Stimulated activated CD4-positive, alpha-beta T cell treated with anti-CD3 and anti-CD28 coated beads, TNF-alpha, amount 100 ng/mL, for 4 hours (primary cell): ENCODE measurements at regions not wholly inside any gene's neighbourhood (a gene's known extent, or its start where the extent isn't known, plus 50 kb on each side); places are given as distances from the start of the nearest gene placed in this dataset.

ENCODE experiments used
- DNase-seq, 3 experiments: peaks; one replicate each; pipeline ENCODE4 v3.0.0-alpha.2; 2020; ENCODE audit warnings: low read depth in 3 of 3

DNA sequence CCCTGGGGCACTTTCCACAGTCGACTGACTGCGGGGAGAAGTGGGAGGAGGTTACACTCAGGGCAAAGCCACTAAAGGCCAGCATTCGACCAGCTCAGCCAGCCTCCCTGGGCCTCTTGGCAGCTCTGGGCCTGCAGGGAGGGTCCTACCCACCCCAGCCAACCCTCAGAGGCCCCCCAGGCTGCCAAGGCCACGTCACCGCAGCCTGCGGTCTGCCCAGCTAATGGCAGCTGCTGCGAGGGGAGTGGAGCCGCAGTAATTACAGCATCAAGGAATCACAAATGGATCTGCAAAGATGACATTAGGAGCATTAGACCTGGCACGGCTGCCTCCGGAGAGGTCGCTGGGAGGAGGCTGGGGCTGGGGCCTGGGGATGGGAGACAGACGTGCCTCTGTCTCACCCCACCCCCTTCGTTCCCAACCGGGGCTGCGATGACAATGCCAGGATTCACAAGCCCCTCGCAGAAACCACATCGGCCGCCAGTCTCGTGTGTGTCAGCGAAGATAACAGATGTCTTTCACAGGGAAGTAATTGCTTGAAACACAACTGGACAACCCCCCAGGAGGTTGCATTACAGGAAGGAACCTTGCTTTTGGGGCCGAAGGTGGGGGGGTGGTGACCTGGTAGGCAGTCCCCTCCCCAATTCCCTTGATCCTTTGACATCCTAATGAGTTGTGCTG lies 367.6 kb downstream of the BCOR start:
- DNase-seq: no peak

- DNase-seq: peak in 2 of 3 experiments; percentile 14 to 35
Observed at GRCh38 chrX:39730662-39731329, 367.0 kb downstream of the BCOR start.

GRCh38 chrX:39731330-39731667 lies 366.5 kb downstream of the BCOR start:
- no peak for DNase-seq

DNA sequence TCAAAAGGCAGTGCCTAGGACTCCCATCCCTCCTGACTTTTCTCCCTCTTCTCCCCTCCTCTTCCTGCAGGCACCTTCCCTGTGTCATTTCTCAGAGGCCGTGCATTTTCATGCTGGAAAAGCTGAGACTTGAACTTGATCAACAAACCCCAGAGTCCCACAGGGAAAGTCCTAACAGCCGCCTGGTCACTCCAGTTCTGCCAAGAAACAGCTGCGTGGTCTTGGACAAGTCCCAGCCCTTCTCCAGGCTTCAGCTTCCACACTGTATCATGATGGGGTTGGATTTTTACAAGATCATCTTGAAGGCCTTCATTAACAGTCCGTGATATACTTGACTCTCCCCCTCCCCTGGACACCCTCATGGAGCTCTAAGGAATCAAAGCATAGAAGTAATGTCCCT lies 366.0 kb downstream of the BCOR start:
- no peak for DNase-seq

DNA sequence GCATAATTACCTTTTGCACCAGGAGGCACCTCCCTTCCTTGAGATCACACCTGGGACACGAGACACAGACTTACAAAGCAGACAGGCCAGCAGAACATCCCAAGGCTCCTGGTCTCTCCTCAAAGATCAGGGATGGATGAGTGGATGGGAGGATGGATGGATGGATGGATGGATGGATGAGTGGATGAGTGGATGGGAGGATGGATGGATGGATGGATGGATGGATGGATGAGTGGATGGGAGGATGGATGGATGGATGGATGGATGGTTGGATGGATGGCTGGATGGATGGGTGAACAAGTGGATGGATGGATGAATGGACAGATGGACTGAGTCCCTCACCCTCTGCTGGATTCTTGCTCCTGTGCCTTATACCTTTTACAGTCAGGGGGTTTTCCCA lies 364.0 kb downstream of the BCOR start:
- no peak for DNase-seq

DNA sequence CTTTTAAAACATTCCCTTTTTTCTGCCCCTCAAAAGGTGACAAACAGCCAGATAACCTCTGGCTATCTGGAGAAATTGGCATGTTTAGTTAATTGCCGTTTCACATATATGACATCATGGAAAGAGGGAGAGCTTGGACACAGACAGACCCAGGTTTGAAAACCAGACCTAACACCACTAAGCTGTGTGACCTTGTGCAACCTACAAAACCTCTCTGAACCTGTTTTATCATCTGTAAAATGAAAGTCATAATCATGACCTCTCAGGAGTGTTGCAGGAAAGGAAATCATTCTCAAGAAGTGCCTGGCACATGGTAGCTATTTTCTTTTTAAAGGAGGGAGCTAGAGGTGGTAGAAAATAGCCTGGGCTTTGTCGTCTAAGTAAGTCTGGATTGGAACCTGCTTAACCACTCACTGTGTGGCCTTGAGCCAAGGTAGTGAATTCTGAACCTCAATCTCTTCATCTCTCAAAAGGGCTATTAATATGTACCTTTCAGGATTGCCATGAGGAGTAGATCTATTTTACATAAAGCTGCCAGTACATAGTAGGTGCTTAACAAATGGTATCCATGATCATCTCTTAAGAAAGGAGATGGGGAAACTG lies 363.5 kb downstream of the BCOR start:
- DNase-seq: no peak

DNA sequence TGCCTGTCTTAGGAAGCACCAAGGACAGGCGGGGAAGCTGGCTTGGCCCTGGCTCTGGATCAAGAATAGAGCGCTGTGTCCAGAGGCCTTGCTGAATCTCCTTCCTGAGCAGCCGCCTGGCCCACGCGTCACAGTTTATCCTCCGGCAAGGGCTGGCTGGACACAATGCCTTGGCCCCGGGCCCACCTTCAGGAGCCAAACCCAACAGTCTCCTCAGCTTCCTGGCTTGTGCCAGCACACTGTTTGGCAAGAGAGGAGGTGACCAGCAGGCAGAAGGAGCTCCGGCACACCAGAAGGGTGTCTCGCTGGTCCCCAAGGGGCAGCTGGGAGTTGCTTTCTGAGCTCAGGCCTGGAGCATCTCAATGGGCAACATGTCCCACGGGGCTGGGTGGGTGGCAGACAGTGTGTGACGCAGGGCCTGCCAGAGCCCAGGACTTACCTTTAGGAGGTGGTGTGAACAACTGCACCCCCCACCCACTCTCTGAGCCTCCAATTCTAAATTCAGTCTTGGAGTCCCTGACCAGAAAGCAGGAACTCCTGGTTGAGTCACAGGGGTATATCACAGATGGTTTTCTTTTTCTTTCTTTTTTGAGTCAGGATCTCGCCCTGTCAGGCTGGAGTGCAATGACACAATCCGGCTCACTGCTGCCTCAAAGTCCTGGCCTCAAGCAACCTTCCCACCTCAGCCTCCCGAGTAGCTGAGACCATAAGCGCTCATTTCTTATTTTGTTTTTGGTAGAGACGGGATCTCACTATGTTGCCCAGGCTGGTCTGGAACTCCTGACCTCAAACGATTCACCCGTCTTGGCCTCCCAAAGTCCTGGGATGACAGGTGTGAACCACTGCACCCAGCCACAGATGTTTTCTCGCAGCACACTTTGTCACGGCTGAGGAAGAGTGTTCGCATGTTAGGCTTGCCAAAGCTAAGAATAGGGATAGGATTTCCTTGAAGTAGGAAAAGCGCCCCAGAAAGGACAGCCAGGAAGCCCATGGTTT lies 361.2 kb downstream of the BCOR start:
- no peak for DNase-seq

- DNase-seq: no peak
Observed at GRCh38 chrX:39739585-39739984, 358.2 kb downstream of the BCOR start.

DNA sequence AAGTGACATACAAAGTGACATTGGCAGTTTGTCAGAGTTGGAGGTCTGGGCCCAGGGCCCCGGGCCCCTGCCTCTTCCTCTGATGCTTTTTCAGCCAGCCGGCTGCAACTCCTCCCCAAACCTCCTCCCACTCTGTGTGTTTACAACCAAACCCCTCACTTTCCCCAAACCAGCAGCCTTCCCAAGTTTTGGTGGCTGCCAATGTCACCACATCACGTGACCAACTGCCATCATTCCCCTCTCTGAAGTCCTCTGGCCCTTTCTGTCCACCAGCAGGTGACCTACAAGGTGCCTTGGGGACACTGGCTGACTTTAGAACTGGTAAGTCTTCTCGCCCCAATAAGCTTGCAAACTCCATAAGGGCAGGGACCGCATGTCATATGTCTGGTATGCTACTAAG lies 357.7 kb downstream of the BCOR start:
- DNase-seq: no peak

DNA sequence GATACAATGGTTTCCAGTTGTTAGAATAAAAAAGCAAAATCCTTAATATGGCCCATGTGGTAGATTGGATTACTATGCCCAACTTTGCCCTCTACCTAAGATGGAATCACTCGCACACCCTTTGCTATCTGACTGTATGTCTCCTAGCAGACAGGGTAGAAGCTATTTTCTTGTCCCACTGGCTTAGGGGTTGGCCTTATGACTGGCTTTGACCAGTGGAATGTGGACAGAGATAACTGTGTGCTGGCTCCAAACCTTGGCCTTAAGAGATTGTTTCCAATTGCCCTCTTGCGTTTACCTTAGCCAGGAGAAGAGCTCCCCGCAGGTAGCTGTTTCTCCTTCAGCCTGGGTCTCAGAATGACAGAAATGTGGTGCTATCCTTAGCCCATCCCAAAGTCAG lies 355.9 kb downstream of the BCOR start:
- DNase-seq: no peak

- no peak for DNase-seq
Observed at GRCh38 chrX:39745818-39746217, 351.9 kb downstream of the BCOR start.

- DNase-seq: no peak
Observed at GRCh38 chrX:39749135-39749534, 348.6 kb downstream of the BCOR start.

DNA sequence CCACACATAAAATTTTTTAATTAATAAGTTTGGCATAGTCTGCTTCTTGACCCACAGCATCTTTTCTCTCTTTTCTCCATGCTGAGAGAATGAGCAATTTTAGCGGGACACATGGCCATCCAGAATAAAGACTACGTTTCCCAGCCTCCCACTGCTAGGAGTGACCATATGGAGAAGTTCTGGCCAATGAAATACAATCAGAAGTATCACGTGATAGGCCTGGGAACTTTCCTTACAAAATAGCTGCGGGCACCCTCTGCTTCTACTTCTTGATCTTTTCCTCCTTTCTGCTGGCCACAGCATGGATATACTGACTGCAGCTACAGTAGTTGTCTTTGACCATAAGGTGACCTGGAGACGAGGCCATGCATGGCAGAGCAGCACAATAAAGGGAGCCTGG lies 348.0 kb downstream of the BCOR start:
- DNase-seq: no peak

DNA sequence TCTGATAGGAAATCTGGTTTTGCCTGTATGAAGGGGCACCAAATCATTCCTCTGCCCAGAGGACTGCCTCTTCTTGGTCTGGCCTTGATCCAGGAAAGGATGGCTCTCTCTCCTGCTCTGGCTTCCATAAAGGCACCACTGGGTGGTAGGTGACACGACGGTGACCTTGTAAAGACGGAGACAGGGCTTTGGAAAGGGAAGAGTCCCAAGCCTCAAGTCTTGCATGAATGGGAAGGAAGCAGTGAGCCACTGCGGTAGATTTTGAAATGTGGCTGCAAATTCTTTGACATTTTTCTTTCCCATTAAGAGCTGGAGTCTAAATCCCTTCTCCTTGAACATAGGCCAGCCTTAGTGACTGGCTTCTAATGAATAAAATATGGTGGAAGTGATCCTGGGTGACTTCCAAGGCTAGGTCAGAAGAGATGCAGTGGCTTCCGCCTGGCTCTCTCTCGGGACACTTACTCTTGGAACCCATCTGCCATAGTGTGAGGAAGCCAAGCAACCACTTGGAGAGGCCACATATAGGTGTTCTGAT lies 347.4 kb downstream of the BCOR start:
- DNase-seq: no peak

DNA sequence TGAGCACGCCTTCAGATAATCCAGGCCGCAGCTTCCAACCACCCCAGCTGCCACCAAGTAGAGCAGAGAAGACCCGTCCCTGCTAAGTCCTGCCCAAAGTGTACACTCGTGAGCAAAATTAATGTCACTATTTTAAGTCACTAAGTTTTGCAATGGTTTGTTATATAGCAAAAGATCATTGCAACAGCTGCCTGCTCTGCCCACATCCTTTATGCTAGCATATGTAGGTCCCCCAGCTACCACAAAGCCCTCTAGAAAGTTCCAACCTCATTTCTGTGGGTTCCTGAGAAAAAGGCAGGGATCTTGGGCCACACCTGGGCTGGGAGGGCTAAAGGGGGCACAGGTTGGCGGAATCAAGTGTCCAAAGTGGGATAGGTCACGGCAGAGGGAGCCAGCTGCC lies 346.9 kb downstream of the BCOR start:
- DNase-seq: no peak

GRCh38 chrX:39752815-39753214 lies 344.9 kb downstream of the BCOR start:
- no peak for DNase-seq

DNA sequence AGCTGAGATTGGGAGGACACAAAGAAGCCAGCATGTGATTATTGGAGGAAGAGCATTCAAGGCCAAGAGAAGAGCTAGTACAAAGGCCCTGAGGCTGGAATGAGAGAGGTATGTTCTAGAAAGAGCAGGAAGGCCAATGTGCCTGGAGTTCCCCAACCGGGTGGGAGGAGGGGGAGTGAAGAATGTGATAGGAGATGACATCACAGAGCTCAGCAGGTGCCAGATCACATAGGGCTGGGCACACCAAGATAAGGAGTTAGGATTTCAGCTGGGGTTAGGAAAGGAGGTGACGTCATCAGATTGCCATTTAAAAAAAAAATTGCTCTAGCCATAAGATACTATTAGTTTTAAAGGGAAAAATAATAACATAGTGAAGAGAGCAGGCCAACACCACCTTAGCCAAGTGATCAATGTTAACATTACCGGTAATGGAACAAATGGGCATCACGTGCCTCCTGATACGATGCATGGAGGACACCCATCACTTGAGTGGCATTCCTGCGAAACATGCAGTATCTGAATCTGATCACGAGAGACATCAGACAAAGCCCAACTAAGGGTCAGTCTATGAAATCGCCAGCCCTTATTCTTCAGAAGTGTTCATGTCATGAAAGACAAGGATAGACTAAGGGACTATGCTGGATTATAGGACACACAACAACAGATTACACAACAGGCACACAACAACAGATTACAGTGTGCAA lies 344.3 kb downstream of the BCOR start:
- DNase-seq: no peak

- no peak for DNase-seq
Observed at GRCh38 chrX:39755143-39756032, 342.4 kb downstream of the BCOR start.

- DNase-seq: no peak
Observed at GRCh38 chrX:39756086-39756883, 341.5 kb downstream of the BCOR start.
